Tongue (tissue), 1 donor: ENCODE measurements at regions not wholly inside any gene's neighbourhood (a gene's known extent, or its start where the extent isn't known, plus 50 kb on each side); places are given as distances from the start of the nearest gene placed in this dataset.

Experiments
- DNase-seq: peaks from one replicate; pipeline ENCODE4 v3.0.0-alpha.2; 2015

- no peak for DNase-seq
Observed at GRCh38 chr1:232445361-232446106, 184.4 kb downstream of the SIPA1L2 start.

DNA sequence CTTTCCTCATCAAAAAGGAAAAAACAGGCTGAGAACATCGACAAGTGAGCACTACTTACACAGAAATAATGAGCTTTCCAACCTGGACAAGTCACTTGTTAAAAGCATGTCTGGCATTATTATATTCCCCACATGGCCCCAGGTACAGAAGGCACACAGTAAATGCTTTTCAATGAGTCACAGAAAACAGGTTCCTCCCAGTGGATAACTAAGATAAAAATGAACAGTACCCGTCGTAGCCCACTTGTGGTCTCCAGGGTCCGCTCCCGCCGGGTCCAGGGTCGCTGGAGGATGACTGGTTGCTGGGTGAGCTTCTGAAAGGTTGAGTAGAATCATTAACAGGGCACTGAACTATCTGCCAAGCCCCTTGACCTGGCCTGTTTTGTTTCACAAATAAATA is 186.6 kb downstream of the SIPA1L2 start:
- DNase-seq = no peak

DNA sequence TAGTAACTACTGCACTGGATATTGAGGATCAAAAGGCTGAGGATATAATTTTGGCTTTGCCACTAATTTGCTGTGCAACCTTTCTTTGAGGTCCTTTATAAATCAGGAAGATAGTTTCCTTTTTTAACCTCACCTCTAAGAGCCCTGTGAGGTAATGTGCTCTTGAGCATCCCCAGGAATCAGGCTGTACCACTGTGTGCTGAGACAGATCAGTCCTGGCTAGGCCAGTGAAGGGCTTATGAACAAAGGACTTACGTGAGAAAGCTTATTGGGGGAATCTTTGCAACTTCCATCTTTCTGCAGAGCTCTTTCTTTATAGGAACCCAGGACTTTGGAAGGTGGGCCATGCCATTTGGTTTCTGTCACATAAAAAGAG is 188.9 kb downstream of the SIPA1L2 start:
- no peak for DNase-seq

DNA sequence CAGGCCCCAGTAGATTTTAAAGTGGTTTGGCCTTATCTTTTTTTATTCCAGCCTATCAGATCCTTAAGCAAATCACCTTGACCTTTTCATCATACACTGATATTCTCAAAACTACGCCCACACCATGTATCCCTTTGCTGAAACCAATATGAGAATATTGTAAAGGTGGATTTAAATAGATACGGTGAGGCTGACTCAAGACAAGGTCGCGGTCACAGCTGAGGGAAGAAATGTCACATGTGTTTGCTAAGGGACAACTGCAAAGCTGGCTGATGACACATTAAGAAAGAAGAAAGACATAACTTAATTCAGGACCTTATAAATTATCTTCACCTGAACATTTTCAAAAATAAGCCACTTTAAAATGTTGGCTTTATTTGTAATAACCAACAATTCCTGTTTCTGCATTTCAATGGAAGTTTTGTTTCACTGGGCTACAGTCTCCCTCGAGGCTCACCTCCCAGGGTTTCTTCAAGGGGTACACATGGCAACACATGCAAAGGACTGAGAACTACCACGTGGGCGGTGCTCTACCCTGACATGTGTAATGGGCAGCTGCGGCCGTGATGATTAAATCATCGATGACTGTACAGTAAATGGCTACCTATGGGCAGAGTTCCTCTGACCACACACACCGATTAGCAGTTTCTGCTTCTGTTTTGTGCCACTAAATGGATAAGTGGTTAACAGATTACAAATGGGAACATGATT is 189.5 kb downstream of the SIPA1L2 start:
- DNase-seq = no peak

DNA sequence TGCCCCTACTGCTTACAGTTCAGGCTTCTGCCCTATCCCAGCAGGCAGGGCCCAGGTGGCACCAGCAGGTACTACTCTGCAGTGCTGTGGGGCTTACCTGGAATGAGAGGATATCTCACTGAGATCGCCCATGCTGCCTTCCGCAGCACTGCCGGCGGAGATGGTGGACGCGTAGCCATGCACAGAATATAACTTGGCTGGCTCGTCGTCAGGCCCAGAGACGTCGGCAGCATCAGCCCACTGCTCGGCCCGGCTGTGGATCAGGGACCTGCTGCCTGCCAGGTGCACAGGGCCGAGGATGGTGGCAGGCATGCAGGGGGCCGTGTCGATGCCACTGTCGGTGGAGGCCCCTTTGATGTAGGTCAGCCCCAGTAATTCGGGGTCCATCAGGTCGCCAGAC is 190.9 kb downstream of the SIPA1L2 start:
- DNase-seq = no peak

DNA sequence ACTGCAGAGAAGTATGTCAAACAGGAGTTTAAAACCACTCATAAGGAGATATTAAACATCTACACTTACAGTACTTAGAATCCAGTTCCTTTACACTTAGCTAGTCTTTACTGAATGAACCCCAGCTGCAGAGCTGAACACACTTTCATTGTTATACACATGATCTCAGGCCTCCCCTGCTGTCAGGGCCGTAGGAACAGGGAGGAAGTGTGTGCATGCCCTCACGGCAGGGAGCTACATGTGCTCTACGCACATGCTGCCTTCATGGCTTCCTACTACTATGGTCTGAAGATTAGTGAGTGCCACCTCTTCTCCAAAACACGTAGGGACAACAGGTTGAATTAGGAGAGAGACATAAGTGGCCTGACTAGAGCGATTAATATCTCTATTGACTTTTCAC is 191.5 kb downstream of the SIPA1L2 start:
- DNase-seq = no peak

GRCh38 chr1:232437510-232437909 is 192.4 kb downstream of the SIPA1L2 start:
- no peak for DNase-seq

GRCh38 chr1:232435729-232436128 is 194.2 kb downstream of the SIPA1L2 start:
- DNase-seq = peak; percentile 58

- peak; percentile 74 for DNase-seq
Observed at GRCh38 chr1:232432313-232432712, 197.6 kb downstream of the SIPA1L2 start.

DNA sequence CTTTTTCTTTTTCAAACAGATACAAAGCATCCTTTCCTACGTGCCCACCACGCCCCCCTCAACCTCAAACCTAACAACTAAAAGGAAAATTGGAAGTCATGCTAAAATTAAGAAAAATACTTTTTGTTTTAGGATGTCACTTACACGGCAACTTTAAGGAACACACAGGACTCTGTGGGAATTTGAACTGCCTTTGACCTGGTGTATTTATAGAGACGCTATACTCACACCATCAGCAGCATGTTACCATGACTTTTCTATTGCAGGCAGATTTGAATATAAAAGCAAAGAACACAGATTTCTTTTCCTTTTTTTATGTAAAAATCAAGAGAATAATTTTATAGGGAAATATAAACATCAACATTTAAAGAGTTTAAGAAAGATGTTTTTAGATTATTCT is 198.2 kb downstream of the SIPA1L2 start:
- peak; percentile 29 for DNase-seq

- no peak for DNase-seq
Observed at GRCh38 chr1:232431326-232431725, 198.6 kb downstream of the SIPA1L2 start.

- no peak for DNase-seq
Observed at GRCh38 chr1:232430467-232430866, 199.5 kb downstream of the SIPA1L2 start.

DNA sequence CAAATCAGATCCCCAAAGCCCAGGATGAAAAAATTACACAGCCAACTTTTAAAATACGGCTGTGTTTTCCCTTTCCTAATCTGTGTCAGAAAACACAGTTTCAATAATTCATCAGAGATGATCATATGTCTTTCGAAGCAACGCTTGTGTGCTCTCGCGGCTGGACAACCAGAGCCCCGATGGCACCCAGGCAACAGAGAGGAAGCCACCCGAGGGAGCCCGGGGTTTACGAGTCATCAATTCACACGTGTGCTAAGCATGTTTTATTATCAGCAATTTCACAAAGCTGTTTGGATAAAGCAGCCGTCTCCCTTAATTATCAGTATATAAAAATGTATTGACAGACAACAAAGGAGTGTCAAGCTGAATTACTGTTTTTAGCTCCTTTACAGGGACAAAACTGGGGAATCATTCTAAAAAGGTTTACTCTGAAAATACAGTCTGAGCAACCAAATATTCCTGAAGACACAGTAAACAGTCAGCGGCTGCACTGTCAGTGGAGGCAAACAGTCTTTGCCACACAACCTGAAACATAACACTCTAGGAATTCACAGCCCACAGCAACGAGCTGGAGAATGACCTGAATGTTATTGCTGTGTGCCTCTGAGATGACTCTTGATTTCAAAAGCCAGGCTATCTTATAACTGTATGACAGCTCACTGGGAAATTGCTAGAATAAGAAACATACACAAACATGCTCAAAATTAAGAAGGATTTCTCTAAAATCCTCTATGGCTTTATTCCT is 201.0 kb downstream of the SIPA1L2 start:
- DNase-seq = peak; percentile 23

DNA sequence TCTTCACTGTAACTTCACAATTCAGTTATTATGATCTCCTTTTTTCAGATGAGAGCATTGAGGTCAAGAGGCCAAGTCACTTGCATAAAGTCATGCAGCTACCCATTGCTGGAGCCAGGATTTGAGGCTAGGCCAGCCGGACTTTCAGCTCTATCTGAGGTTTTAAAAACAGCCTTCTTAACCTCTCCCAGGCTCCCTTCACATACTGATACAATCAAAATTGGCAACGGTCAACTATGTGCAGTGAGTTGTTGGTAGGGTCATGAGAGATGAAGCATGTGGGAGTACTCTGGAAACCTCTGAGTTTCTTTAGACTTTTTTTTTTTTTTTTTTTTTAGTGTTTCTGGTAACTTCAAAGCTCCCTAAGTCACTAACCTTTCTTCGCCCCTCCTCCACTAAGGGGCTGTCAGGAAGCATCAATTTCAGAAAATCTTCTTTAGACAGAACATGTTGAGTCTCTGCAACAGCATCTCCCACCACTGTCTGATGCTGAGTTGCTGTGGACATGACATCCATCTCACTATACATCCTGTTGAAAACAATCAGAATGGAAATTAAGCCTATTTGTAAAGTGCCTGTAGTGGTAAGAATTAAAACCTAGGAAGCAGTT is 201.8 kb downstream of the SIPA1L2 start:
- DNase-seq = no peak

DNA sequence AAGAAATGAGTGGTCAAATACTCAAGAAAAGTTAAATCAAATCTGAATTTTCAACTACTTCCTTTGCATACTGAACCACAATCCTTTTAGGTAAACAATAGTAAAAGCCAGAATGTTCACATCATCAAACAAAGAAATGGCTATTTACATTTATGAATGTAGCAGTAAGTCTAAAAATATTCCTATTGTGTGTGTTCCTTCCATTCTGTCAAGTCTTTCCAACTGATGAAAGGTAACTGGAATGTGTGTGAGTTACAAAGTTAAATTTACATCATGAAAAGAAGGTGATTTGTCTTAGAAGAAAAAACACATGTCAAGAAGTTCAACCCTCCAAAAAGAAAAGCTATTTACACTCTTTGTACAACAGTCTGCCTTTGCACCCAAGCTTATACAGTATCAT is 203.1 kb downstream of the SIPA1L2 start:
- no peak for DNase-seq

GRCh38 chr1:232425421-232425820 is 204.5 kb downstream of the SIPA1L2 start:
- DNase-seq = no peak

- DNase-seq = no peak
Observed at GRCh38 chr1:232423591-232423990, 206.3 kb downstream of the SIPA1L2 start.

DNA sequence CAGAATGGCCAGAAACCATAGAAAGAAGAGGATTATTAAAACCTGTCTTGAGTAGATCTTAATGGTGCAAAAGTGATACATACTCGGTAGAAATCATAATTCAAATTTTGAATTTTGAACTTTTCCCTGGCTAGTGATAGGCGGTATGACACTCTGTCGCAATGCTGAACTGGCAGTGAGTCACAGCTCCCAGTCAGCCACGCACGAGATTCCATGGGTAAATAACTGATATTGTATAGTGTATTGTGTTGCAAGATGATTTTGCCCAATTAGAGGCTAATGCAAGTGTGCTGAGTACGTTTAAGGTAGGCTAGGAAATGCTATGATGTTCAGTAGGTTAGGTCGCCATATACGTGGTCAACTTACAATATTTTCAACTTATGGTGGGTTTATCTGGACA is 207.0 kb downstream of the SIPA1L2 start:
- no peak for DNase-seq

DNA sequence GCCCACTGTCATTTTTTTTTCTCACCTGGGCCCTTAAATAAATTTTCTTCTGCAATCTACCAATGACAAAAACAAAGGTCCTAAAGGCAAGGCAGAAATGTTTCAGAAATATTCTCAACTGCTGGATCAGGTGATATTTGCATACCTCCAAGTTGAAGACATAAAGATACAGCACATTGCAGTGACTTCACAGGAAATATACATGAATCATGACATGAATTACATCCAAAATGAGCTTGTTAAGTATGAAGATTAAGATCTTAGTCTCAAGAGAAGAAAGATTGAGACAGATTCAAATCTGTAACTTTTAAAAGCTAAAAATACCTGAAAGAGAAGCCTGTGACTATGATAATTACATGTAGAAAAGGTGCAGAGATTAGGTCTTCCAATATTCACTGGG is 207.8 kb downstream of the SIPA1L2 start:
- DNase-seq = no peak

DNA sequence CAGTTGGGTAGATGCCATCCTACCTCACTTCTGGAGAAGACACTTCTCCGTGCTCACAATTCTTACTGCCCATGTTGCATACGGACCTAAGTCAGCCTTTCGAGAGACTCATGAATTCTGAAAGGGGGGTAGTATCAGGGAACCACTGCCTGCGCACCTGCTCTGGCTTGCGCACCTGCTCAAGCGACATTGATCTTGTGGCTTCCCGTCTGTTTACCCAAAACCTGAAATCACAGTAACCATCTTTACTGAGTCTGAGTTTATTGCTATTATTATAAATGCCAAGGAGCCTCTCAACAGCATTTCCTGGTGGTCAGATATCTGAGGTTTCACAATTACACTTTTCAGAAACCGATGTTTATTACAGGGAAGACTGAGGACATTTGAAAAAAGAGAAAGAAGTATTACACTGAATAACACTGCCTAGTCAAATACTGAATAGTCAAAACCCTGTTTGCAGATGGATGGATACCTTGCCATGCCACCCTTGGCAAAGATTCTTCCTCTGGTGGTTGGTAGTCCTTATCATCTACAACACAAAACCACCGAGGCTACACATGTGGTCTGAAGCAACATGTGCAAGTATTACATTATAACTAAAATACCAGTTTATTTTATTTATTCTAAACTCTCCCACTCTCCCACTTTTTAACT is 208.7 kb downstream of the SIPA1L2 start:
- DNase-seq = no peak

GRCh38 chr1:232417636-232418248 is 212.2 kb downstream of the SIPA1L2 start:
- no peak for DNase-seq

DNA sequence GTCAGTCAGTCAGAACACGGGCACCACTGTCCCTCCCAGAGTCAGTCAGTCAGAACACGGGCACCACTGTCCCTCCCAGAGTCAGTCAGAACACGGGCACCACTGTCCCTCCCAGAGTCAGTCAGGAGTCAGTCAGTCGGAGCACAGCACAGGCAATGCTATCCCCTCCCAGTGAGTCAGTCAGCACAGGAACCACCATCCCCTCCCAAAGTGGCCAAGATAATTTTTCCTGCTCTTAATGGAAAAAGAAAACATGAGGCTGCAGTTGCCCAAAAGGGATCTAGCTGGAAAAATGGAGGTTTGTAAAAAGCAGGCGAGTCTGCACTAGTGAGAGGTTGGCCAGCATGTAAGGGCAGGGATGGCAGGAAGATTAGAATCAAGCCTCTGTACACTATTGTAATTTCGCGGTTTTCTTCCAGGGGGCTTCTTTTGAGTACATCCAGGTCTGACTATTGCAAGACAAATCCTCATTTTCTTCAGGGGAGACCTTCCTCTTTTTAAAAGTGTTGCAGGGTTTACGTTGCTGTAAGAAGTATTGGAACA is 213.8 kb downstream of the SIPA1L2 start:
- DNase-seq = no peak
